Fibroblast of skin of back (primary cell): ENCODE measurements at regions not wholly inside any gene's neighbourhood (a gene's known extent, or its start where the extent isn't known, plus 50 kb on each side); places are given as distances from the start of the nearest gene placed in this dataset.

Experiments used
- DNase-seq: peaks from one replicate; pipeline ENCODE4 v3.0.0-alpha.2; 2013

DNA sequence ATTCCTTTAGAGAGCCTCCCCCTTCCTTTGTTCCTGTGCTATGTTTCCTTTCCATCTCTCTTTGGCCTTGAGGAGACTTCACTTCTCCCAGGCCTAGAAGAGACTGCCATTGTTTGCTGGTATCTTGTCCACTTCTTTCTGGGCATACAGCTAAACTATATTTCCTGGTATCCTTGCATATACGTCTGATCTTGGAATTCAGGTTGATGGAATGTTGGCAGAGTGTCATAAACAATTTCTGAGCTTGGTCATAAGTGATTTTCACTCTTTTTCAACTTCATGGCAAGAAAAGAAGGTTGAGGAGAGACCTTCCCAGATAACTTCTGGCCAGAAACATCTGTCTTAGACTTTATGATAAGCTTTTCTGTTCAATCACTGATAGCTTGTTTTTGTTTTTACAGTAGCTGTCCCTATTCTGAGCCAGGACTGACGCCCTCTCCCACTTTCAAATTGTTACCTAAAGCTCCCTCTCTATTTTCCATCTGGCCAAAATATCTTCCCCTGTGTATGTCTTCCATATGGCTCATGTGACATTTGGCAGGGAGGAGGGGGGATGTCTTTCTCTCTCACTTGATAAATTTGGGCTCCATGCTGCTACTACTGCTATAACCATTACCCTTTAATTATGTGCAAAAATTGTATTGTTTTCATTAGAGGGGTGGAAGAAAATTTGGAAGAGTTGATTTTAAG lies 457.0 kb downstream of the ADAMTS20 start:
- DNase-seq, result no peak

DNA sequence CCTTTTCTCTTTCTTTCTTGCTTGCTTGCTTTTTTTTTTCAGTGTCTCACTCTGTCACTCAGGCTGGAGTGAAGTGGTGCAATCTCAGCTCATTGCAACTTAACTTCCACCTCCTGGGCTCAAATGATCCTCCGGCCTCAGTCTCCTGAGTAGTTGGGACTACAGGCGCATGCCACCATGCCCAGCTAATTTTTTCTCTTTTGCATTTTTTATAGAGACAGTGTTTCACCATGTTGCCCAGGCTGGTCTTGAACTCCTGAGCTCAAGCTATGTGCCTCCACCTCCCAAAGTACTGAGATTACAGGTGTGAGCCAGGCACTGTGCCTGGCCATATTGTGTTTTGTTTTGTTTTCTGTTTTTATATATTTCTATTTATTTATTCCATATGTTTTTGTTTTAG lies 461.0 kb downstream of the ADAMTS20 start:
- no peak for DNase-seq

DNA sequence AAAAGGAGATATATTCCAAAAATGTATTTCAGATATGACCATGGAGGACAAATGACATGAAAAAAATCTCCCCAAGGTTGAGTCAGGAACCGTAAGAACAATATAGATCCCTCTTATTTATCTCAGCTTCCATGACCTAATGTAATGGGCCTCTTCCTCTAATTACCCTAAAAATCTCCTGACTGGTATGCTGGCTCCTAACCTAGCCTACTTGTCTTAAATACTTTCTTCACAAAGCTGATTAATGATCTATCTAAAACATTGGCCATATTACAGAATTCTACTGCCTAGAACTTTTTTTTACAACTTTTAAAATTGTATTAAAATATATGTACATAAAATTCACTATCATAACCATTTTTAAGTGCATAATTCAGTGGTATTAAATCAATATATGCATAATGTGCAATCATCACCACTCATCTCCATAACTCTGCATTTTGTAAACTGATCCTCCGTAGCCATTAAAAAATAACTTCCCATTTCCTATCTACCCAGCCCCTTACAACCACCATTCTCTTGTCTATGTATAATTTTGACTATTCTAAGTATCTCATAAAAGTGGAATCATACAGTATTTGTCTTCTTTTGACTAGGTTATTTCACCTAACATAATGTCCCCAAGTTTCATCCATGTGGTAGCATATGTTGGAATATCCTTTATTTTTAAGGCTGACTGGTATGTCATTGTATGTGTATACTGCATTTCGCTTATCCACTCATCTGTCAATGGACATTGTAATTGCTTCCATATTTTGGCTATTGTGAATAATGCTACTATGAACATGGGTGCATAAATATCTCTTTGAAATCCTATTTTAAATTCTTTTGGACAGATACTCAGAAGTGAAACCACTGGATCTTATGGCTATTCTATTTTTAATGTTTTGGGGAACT lies 464.6 kb downstream of the ADAMTS20 start:
- DNase-seq, result no peak

DNA sequence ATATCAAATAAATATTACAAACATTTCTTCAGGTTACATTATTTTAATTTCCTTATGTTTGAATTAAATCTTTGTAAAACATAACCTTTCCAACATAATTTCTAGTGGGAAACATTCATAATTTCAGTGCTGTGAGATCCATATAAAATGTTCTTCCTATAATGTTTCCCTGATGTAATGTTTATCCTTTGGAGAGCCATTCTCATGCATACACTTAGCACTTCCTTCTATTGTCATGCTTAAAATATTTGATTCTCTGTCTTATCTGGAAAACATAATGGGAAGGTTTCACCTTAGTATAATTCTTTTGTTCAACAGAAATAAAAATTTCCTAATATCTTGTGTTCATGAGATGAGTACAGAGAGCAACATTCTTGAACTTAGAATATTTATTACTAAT lies 472.5 kb downstream of the ADAMTS20 start:
- no peak for DNase-seq

DNA sequence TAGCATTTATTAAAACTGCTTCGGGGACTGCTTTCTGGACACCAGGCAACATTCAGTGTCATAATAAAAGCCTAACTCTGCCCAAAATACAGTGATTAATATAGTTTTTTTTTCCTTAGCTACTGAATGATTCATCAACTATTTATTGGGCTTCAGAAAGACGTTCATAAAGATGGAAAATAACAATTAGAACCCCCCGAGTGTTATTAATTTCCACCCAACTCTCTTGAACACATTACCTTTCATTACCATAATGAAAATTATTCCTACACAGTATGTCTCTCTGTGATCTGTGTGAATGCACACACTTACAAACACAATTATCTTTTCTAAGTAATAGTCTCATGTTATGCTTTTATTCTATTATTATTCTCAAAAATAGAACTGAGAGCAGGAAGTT lies 473.0 kb downstream of the ADAMTS20 start:
- no peak for DNase-seq

DNA sequence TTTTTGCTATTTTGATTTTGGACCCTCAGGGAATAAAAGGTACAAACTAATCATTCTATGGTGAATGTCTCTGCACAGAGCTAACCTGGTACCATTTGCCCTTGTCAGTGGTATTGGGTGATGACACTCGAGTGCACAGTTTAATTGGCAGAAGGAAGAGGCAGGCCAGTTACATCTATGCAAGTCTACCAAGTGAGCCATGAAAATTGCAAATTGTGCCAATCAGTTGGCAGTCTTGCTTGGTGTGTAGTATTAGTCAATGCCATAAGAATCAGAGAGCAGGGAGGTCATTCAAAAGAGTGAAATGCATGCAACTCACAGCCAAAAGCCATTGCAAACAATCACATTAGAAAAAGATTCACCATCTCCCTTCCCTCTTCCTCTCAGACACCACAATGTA lies 479.6 kb downstream of the ADAMTS20 start:
- DNase-seq, result no peak

DNA sequence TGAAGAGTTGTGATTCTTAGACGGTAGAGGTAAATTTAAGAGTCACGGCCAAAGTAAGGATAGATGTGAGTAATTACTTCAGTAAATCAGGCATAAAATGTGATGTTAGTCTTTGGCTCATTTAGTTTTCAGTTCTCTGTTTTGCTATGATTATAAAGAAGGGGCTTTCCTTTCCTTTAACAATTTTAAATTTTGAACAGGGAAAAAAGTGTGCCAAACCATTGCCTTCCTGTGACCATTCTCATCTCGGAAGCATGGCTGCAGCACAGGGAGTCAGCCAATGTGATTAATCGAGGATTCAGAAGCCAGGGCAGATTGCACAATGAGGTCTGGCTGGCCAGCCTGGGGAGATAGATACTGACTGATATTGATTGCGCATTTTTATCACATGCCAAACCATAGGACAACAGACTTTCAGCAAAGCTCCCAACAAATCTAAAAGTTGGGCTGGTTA lies 480.2 kb upstream of the PRICKLE1 start:
- no peak for DNase-seq

DNA sequence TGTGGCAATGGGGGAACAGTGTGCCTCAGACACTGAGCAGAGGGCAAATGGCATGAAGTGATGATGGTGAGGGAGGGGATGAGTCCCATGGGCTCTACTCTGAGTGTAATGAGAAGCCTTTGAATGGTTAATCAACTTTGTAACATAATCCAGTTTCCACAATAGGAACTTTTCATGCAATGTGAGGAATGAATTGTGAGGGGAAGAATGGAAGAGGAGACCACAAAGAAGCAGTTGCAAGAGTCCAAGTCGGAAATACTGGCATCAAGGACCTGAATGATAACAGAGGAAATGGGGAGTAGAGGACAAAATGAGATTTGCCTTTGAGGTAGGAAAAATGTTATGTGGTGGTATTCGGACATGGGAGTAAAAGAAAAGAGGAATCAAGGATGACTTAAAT lies 476.9 kb upstream of the PRICKLE1 start:
- no peak for DNase-seq

DNA sequence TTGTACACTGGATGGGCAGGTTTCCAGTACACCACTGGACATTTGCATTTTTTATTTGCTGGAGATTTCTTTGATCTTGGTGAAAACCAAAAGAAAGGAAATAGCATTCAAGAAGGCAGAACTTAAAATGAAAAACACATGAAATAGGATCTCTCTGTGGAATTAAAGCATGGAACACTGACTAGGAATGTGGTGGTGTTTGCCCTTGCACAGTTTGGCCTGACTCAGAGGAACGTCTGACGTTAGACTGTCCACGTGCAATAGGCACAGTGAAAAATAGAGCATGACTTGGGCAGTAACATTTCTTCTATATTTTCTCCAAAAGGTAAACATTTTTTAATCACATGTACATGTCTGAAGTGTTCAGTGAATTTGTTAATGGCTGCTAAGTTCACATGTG lies 474.1 kb upstream of the PRICKLE1 start:
- peak; percentile 71 for DNase-seq

DNA sequence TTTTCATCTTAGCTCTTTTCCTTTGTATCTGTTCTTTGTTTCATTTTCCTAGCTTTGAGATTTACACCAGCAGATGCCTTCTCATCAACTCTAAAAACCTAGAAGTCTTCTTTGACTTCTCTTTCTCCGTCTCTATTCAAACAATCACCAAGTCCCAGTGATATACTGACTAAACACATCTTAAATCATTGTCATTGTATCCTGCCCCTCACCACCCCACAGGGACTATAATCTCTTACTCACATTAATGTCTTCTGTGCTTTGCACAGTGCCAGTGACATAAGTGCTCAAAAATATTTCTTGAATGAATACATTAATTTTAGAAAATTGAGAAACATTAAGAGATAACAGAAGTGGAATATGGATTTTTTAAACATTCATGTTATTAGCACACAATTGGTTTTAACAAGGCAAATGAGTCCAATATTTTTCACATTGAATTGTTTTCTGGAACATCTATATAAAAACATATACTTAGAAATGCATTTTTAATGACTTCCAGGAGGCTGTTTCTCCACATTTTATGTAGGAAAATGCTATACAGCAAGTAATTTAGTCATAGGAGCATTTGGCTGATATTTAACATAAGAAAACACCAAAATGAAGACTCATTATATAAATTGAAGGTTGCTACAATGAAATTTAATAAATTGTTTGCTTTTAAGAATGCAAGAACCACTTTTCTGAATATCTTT lies 472.8 kb upstream of the PRICKLE1 start:
- peak; percentile 33 for DNase-seq

DNA sequence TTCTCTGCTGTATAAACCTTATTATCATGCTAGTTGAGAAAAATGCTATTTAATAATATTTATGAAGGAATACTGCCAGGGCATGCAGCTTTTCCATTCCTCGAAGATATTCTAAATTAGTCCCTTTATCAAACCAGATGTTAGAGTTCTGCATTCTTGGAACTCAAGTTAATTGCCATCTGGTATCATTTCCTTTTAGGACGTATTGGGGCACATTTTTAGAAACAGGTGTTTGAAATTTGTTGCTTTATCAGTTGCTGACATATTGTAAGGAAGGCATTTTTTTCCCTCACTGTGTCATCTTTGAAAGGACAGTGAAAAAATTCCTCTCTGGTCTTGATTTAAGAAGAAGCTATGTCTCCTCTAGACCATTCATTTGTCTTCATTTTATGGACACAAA lies 471.2 kb upstream of the PRICKLE1 start:
- DNase-seq, result no peak

DNA sequence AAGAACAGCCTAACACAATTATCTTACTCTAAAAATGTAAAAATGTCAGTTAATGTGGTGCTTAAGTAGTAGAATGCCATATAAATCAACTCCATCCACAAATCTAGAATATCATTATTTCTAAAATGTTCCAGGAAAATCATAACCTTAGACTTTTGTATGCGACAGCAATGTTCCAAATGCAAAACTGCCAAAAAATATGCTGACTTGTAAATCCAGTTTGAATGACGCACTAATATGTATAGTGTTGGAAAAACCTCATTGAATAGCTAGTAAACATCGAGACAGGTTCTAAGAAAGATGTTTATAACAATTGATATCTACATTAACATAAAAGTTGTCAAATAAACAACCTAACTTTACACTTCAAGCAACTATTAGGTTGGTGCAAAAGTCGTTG lies 469.1 kb upstream of the PRICKLE1 start:
- DNase-seq, result no peak

DNA sequence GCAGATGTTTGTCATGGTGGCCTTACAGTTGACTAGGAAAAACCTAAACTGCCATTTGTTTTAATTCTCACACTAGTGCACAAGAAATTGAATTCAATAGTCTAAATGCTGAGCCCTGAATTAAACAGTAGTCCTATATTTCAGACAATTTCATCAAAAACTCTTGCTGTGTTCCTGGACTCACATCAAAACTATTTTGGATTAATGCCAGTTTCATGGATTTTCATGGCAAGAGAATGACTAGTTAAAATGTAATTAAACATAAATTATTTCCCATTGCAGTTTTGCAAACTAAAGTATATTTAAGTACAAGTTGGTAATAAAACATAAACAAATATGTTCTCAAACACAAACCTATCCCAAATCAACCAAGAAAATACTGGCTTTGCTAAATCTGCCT lies 468.0 kb upstream of the PRICKLE1 start:
- DNase-seq, result peak; percentile 37

DNA sequence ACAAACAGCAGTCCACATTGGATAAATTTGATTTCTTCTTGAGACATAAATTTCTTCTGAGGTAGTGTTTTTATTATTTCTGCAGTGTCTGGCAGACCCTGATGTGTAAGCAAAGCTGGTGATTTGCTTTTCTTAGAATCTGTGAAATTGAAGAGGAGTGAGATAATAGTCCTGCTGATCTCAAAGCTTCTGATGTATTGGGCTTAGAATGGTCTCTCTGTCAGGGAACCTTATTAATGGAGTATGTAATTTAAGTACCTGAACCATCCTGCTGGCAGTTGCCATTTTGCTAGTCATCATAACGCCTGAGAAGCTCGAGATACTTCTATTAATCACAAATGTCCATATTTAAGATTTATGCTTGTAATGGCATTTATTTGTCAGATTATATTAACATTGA lies 464.5 kb upstream of the PRICKLE1 start:
- DNase-seq, result no peak

DNA sequence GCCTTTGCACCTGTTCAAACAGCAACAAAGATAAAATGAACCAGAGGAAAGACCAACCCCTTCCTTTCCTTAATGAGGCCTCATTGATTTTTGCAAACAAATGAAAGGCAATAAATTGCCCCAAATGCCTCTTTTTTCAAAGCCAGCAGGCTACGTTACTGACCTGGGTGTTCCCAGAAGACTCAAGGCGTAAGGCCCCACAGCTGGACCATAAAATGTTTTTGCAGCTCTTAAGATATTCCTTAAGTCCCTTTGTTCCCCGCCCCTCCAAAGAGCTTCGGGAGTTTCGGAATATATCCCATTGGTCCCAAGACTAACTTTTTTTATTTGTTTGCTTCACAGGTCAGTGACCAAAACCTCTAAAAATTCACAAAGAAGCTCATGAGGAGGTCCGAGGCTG lies 462.9 kb upstream of the PRICKLE1 start:
- DNase-seq, result no peak

DNA sequence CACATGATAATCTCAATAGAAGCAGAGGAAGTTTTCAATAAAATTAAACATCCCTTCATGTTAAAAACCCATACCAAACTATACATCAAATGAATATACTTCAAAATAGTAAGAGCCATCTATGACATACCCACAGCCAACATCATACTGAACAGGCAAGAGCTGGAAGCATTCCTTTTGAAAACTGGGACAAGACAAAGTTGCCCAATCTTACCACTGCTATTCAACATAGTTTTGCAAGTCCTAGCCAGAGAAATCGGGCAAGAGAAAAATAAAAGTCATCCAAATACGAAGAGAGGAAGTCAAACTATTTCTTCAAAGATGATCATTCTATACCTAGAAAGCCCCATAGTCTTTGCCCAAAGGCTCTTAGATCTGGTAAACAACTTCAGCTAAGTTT lies 454.7 kb upstream of the PRICKLE1 start:
- no peak for DNase-seq

DNA sequence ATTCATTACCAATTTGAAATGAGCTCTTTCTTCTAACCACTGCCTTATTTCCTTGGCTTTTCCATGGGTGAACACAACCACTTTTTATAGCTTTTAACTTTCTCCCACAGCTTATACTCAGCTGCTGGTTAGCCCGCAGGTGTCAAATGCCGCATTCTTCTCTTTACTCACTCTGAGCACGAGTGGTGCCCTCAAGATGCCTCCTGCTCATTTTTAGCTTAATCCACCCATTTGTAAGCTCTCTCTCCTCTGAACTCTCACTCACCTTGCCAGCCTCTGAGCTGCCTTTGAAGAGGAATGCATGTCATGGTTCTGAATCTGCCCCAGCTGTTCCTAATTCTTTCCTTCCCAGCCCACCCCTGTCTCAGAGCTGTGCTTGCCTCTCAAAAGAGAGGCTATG lies 449.4 kb upstream of the PRICKLE1 start:
- no peak for DNase-seq

DNA sequence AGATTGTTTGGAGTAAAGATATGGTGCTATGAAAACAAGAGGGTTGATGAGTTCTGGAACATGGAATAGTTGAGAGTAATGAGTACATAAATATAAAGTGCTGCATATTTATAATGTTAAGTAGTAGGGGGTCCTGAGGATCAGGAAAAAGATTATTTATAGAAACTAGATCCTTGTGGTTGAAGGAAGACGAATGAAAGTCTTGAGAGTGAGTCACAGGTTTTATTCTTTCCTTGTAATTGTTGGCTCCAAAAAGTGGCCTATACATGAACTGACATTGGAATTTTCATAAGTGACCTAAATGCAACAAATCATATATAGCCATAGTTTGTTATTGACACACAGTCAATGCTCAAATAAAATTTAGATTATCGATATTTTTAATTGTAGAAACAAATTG lies 440.4 kb upstream of the PRICKLE1 start:
- peak; percentile 69 for DNase-seq

DNA sequence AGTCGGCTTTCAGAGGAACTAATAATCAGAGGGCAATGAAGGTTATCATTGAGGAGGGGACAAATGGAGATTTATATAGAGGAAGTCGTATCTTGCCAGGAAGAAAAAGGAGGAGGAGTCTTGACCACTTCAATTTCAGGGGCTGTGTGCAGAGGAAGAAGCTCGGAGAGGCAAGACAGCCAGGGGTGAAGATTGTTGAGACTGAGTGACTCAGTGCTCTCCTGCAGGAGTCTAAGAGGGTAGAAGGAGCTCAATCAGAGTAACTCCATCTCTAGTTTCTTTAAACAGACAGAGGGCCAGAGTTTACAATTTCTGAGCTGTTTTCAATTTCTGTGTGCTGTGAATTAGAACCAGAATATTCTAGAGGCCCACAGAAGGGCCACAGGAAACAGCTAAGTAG lies 439.3 kb upstream of the PRICKLE1 start:
- peak; percentile 21 for DNase-seq

DNA sequence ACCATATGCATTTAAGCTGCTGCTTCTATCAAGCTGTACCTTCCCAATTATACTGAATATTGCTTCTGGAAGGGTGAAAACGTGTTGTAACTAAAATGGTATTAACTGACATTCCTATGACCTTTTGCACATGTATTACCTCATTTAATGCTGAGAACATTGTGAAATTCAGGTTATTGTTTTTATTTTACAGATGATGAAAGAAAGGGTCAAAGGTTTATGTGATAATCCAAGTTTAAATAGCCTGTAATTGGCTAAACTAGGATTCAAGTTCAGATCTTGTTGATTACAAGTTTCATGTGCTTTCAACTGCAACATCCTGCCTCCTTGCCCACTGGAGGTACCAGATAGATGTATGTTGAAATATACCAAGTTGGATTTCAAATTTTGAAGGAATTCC lies 433.3 kb upstream of the PRICKLE1 start:
- DNase-seq, result no peak

DNA sequence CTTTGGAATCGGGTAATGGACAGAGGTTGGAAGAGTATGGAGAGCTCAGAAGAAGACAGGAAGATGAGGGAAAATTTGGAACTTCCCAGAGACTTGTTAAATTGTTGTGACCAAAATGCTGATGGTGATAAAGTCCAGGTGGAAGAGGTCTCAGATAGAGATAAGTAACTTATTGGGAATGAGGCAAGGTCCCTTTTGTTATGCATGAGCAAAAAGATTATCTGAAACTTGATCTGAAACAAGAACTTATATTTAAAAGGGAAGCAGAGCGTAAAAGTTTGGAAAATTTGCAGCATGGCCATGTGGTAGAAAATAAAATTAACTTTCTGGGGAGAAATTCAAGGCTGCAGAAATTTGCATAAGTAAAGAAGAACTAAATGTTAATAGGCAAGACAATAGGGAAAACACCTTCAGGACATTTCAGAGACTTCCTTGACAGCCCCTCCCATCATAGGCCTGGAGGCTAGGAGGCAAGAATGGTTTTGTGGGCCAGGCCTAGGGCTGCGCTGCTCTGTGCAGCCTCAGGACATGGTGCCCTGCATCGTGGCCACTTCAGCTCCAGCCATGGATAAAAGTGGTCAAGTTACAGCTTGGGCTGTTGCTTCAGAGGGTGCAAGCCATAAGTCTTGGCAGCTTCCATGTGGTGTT lies 425.7 kb upstream of the PRICKLE1 start:
- no peak for DNase-seq

DNA sequence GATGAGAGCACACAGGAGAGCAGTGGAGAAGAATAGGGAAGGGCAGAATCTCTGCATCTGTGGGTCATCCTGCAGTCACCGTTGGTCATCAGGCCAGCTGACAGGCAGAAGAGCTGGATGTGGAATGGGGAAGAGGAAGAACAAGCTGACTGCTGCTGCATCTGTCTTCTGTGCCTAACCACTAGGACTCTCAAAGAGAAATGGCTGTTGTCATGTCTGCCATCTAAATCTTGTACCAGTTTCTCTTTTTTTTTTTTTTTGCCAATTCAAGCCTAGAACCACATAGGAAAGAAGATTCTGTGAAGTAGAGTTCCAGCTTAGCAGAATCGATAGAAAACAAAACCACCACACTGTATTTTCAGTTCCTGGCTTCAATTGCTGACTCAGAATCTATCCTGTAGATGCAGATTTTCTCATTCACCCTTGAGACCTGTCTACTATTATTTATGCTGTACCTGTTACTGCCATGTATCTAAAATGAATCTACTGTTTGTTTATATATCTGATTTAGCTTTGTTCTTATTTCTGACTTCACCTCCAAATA lies 421.9 kb upstream of the PRICKLE1 start:
- no peak for DNase-seq

DNA sequence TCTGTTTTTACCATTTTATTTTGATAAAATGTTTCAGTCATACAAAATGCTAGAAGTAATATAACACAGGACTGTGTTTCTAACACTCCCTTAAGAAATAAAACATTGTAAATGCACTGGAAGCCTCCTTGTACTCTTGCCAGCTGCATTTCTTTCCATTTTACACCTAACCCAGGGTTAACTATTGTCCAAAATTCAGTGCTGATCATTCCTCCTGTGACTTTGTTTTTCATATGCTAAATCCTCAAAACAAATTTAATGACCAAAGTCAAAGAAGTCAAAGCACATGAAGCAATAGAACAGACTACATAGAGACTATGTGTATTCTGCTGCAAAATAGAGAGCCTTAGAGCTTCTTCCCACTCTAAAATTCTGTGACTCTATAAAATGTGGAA lies 420.3 kb upstream of the PRICKLE1 start:
- DNase-seq, result no peak
